HG03045 (cell line): ENCODE measurements at regions not wholly inside any gene's neighbourhood (a gene's known extent, or its start where the extent isn't known, plus 50 kb on each side); places are given as distances from the start of the nearest gene placed in this dataset.
"Not testable (repeated sequence)": the region's sequence is repeated elsewhere in the genome, so short reads cannot be mapped to it uniquely, and the experiment has no call there.

Experiments
- ATAC-seq: cut with Tn5 transposase; IDR thresholded peaks from one replicate; pipeline ENCODE4 v1.9.1; 2021; ENCODE audit warnings: mild to moderate bottlenecking, moderate library complexity; ENCODE audit not compliant: unreplicated experiment

GRCh38 chr3:82423268-82424030 lies 662.0 kb upstream of the GBE1 start:
- no peak for ATAC-seq

- ATAC-seq, result no peak
Measured at GRCh38 chr3:82416830-82417229, 655.4 kb upstream of the GBE1 start.

- no peak for ATAC-seq
Measured at GRCh38 chr3:82416349-82416748, 654.9 kb upstream of the GBE1 start.

GRCh38 chr3:82413171-82413570 lies 651.7 kb upstream of the GBE1 start:
- no peak for ATAC-seq

GRCh38 chr3:82410366-82410765 lies 648.9 kb upstream of the GBE1 start:
- ATAC-seq, result no peak

- ATAC-seq, result no peak
Measured at GRCh38 chr3:82409842-82410241, 648.4 kb upstream of the GBE1 start.

- no peak for ATAC-seq
Measured at GRCh38 chr3:82392203-82392775, 630.8 kb upstream of the GBE1 start.

GRCh38 chr3:82390868-82391267 lies 629.4 kb upstream of the GBE1 start:
- no peak for ATAC-seq

- ATAC-seq, result no peak
Measured at GRCh38 chr3:82386647-82387046, 625.2 kb upstream of the GBE1 start.

- no peak for ATAC-seq
Measured at GRCh38 chr3:82384181-82384580, 622.7 kb upstream of the GBE1 start.

GRCh38 chr3:82382831-82383230 lies 621.4 kb upstream of the GBE1 start:
- no peak for ATAC-seq

- no peak for ATAC-seq
Measured at GRCh38 chr3:82378392-82378791, 616.9 kb upstream of the GBE1 start.

GRCh38 chr3:82376883-82377282 lies 615.4 kb upstream of the GBE1 start:
- no peak for ATAC-seq

GRCh38 chr3:82373833-82374232 lies 612.4 kb upstream of the GBE1 start:
- ATAC-seq, result not testable (repeated sequence)

GRCh38 chr3:82364827-82365226 lies 603.4 kb upstream of the GBE1 start:
- no peak for ATAC-seq

GRCh38 chr3:82363131-82363530 lies 601.7 kb upstream of the GBE1 start:
- ATAC-seq, result no peak

GRCh38 chr3:82355228-82355627 lies 593.8 kb upstream of the GBE1 start:
- ATAC-seq, result no peak

- ATAC-seq, result no peak
Measured at GRCh38 chr3:82354228-82354627, 592.8 kb upstream of the GBE1 start.

- ATAC-seq, result no peak
Measured at GRCh38 chr3:82353306-82354171, 592.1 kb upstream of the GBE1 start.

- no peak for ATAC-seq
Measured at GRCh38 chr3:82347585-82347984, 586.1 kb upstream of the GBE1 start.

- ATAC-seq, result no peak
Measured at GRCh38 chr3:82342521-82342920, 581.1 kb upstream of the GBE1 start.

GRCh38 chr3:82329300-82329699 lies 567.9 kb upstream of the GBE1 start:
- ATAC-seq, result no peak
